ENCODE measurements at regions not wholly inside any gene's neighbourhood (a gene's known extent, or its start where the extent isn't known, plus 50 kb on each side); places are given as distances from the start of the nearest gene placed in this dataset.
A peak's percentile ranks its signal among the peaks of the same experiment; 100 is the strongest.

GRCh38 chr4:41429280-41429669, 108.7 kb upstream of the LIMCH1 start:
- no peak for FAIRE-seq

DNA sequence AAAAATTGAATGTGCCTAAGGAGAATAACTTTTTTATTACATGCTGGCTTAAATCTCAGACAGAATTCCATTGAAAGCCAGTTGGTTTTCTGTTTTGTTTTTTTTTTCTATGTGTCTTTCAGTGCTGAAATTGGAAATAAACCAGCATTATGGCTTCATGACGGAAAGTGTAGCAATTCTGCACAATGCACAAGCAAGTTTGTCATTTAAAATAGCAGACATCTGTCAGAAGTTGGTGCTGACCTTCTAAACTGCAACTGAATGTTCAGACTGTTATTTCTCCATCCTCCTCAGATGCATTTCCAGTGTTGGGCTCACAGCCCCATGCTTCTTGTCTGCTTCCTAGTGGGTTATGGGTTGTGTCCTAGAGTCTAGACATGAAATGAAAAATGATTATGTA, 107.2 kb upstream of the LIMCH1 start:
- FAIRE-seq = no peak

DNA sequence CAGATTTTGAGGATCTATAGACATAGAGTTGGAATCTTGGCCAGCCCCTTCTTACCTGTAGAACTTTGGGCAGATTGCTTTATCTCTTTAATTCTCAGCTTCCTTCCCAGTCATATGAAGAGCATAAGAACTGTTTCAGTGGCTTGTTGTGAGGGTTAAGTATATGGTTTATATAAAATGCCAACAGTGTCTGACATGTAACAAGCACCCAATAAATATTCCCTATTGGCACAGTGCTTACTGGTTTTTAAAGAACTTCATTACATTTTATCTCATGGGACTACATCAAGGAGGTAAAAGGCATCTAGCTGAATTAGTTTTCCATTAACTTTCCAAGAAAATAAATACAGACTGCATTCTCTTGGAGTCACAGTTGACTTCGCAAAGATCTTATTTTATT, 106.7 kb upstream of the LIMCH1 start:
- FAIRE-seq = peak; percentile 82

- FAIRE-seq = no peak
These were observed 105.7 kb upstream of the LIMCH1 start for GRCh38 chr4:41432219-41432618.

DNA sequence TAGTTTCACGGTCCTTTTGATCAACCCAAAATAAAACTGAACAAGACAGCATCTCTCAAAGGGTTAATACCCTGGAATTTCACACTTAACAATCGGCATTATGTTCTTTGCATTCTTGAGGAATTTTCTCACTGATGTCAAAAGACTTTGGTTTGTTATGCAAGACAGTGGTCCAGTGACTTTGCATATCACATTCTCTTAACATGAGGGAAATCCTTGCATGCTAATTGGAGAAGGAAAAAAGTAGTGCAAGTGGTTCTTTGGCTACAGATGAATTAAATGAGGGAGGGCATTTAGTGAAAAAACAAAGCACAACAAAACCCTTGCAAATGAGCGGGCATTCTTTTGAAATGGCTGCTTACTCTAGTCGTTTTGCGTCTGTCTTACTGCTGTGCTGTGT, 105.1 kb upstream of the LIMCH1 start:
- FAIRE-seq = no peak

DNA sequence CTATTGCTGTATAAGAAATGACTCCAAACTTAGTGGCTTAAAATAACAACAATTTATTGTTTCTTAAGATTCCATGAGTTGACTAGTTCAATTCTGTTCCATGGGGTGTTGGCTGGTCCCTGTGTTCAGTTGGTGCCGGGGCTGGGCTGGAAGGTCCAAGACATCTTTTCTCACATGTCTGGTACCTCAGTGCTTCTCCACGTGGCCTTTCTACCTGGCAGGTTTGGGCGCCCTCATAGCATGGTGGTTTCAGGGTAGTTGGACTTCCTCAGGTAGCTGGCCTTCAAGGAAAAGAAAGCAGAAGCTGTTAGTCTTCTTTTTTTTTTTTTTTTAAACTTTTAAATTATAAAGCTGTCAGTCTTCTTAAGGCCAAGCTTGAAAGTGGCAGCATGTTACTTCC, 104.6 kb upstream of the LIMCH1 start:
- no peak for FAIRE-seq

GRCh38 chr4:41435510-41435909, 102.4 kb upstream of the LIMCH1 start:
- no peak for FAIRE-seq

- FAIRE-seq = no peak
These were observed 101.5 kb upstream of the LIMCH1 start for GRCh38 chr4:41436419-41436818.

DNA sequence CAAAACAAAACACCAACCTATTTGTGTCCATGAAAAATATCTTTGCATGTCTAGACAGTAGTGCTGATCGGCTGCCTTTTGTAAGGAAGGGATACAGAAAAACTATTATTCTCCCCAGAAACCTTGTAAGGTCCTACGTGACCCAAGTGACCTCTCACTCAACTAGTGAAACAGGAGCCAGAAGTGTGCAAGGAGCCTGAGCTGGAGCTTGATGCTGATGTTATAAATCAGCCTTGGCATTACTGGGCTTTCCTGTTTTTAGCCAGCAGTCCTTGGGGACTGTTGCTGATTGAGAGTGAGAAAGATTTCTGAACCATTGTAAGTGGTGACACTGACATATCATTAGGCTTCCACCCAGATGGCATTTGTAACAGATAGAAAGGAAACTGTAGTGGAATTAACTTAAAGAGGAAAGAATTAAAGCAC, 100.8 kb upstream of the LIMCH1 start:
- FAIRE-seq = peak; percentile 92

GRCh38 chr4:41438931-41439297, 99.0 kb upstream of the LIMCH1 start:
- no peak for FAIRE-seq

DNA sequence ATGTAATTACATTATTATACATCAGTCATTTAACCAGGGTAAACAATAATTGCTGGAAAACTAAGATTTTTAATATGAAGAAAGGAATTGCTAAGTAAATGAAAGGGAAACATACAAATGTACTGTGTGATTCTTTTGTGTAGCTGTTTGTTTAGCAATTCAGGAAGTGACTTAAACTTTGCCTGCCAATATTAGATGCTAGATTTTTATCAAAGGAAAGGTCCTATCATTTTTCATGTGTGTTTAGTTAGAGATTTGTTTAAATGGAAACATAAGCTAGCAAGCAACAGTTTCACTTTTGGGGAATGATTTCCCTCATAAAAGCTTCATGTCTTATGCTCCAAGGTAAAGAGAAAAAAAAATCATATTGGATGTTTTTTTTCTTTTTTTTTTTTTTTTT, 95.1 kb upstream of the LIMCH1 start:
- peak; percentile 100 for FAIRE-seq

- FAIRE-seq = no peak
These were observed 94.4 kb upstream of the LIMCH1 start for GRCh38 chr4:41443340-41444079.

DNA sequence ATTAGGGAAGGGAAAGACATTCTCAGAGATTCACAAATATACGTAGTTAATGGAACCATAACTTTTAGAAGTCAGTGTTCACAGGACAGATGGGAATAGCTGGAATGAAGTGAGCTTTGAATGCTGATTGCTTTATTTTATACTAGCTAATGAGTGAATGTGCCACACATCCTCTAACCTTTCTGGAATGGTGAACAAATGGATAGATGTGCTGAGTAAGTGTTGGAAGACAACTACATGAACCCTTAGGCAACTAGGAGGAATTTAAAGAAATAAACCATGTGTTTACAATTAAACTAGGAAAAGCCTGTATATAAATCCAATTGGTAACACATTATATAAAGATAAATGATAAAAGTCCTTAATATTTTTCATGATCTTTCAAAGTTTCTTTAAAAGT, 91.6 kb upstream of the LIMCH1 start:
- peak; percentile 66 for FAIRE-seq

GRCh38 chr4:41446981-41447725, 90.8 kb upstream of the LIMCH1 start:
- peak; percentile 55 for FAIRE-seq

DNA sequence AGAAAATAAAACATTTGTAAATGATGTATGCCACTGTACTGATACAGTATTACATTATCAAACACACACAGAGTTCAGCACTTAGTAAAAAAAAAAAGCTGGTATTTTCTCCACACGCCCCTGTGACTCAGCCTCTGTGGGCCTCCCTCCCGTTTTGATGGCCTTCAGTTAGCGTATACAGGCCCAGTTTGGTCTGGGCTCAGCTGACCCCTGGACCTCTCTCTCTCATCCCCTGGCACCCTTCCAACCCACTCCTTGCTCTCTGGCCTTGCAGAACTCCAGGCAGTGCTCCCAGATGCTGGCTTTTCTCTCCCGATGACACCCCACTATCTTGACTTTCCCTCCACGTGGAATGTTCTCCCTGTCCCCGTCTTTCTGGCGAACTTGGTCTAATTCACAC, 89.0 kb upstream of the LIMCH1 start:
- FAIRE-seq = no peak

GRCh38 chr4:41451961-41452360, 86.0 kb upstream of the LIMCH1 start:
- peak; percentile 29 for FAIRE-seq

DNA sequence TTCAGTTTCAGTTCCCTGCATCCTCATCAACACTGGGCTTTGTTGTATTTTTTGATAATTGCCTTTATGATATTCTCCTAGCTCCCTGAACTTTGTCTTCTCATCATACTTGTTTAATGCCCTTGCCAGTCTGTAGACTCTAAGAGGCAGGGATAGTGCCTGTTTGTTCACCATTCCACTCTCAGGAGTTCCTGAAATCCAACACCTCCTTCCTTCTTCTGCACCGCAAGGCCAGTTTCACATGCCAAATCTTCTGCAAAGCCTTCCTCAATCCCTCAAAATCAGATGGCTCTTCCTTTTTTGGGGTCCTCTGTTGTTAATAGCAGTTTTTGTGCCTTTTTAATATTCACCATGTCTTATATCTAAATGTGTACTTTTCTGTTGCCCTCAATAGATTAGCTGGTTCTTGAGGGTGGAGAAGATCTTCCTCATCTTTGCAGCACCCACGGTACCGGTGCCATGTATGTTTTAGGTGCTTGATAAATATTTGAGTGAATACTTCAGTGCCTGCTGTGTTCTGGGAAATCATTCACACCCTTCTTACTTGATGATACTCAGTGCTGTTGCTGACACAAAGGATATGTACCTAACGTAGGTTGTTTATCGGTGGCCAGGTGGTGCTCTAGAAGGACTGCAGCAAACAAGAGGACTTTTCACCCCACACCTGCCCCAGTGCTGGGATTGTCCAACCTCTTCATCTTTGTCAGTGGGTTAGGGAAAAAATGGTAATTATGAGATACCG, 85.3 kb upstream of the LIMCH1 start:
- FAIRE-seq = no peak

- no peak for FAIRE-seq
These were observed 83.5 kb upstream of the LIMCH1 start for GRCh38 chr4:41454423-41454822.

DNA sequence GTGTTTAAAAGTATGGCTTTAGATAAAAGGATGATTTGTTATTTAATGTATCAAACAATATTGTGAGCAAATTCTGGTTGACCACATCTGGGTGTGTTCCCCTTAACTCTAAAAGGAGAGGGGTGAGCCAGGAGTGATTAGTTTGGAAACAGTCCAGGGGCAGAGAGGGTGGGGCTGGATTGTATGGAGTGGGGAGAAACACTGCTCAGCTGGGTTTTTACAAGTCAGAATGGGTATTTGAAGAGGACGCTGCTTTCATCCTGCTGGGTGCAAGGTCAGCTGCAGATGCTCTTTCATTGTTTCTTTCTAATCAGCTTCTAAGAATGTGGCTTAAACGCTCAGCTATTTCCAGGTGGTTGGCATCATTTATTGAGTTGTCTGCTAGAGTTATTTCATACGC, 82.8 kb upstream of the LIMCH1 start:
- FAIRE-seq = no peak

DNA sequence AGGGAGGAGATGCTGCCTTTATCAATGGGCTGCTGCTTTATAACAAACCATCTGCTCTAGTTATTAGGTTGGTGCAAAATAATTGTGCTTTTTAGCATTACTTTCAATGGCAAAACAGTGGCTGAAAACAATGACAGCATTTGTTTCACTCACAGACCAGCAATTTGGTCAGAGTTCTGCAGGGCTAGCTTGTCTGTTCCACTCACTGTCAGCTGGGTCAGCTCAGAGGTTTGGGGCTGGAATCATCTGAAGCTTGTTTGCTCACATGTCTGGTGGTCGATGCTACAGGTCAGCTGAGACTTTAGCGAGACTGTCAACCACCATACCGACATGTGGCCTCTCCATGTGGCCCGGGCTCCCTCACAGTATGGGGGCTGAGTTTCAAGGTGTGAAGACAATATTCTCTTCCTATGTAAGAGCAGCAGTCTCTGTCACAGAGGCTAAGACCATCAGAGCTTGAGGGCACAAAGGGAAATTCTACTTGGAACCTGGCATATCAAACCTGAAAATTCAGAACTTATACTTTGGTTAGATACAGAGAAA, 81.3 kb upstream of the LIMCH1 start:
- no peak for FAIRE-seq

GRCh38 chr4:41458689-41459088, 79.3 kb upstream of the LIMCH1 start:
- no peak for FAIRE-seq

DNA sequence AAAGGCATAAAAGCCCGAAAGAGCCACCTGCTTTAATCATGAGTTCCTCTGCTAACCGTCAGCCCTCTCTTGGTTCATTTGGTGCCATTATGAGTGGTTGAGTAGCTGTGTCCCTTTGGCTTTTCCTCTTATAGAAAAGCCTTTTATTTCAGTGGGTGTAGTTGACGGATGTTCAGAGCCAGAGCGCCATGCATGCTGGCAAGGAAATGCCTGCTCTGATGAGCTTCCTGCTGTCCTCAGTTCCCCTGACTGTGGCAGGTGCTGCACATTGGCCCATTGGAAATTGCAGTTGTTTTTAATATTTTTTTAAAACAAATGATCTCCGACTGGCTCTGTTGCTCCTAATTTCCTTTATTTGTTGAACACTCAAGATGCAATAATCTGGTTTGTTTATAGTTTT, 77.3 kb upstream of the LIMCH1 start:
- FAIRE-seq = no peak

- FAIRE-seq = no peak
These were observed 76.1 kb upstream of the LIMCH1 start for GRCh38 chr4:41461780-41462307.

All from A204.1 (cell line).